WERI-Rb-1 (cell line): ENCODE measurements at regions not wholly inside any gene's neighbourhood (a gene's known extent, or its start where the extent isn't known, plus 50 kb on each side); places are given as distances from the start of the nearest gene placed in this dataset.

Experiments
- DNase-seq: peaks from one replicate; pipeline ENCODE4 v3.0.0-alpha.2; 2020
- H3K27ac ChIP-seq: fragments of 250-450 bp; sonication (Bioruptor Pico); 2 replicates; pipeline ENCODE4 v1.5.1; 2020; ENCODE audit warnings: mild to moderate bottlenecking, moderate library complexity
- H3K27me3 ChIP-seq: fragments of 250-450 bp; sonication (Bioruptor Pico); 2 replicates; pipeline ENCODE4 v1.5.1; 2021; ENCODE audit warnings: mild to moderate bottlenecking, low read depth, moderate library complexity; ENCODE audit not compliant: insufficient read depth, severe bottlenecking
- H3K36me3 ChIP-seq: fragments of 250-450 bp; sonication (Bioruptor Pico); 2 replicates; pipeline ENCODE4 v1.5.1; 2020; ENCODE audit warnings: mild to moderate bottlenecking, moderate library complexity
- H3K4me3 ChIP-seq: 2 replicates; pipeline ENCODE4 v1.5.1; 2011; ENCODE audit warnings: low read depth, mild to moderate bottlenecking, control low read depth, low read length
- H3K9me3 ChIP-seq: fragments of 250-450 bp; sonication (Bioruptor Pico); 2 replicates; pipeline ENCODE4 v1.5.1; 2021; ENCODE audit warnings: mild to moderate bottlenecking, moderate library complexity; ENCODE audit not compliant: severe bottlenecking
- TF ChIP-seq, protein P1 (sequence below): IDR thresholded peaks from 2 replicates; pipeline ENCODE4 v1.5.1; 2011; ENCODE audit warnings: low read depth, mild to moderate bottlenecking, control low read depth, inconsistent platforms, low read length

DNA sequence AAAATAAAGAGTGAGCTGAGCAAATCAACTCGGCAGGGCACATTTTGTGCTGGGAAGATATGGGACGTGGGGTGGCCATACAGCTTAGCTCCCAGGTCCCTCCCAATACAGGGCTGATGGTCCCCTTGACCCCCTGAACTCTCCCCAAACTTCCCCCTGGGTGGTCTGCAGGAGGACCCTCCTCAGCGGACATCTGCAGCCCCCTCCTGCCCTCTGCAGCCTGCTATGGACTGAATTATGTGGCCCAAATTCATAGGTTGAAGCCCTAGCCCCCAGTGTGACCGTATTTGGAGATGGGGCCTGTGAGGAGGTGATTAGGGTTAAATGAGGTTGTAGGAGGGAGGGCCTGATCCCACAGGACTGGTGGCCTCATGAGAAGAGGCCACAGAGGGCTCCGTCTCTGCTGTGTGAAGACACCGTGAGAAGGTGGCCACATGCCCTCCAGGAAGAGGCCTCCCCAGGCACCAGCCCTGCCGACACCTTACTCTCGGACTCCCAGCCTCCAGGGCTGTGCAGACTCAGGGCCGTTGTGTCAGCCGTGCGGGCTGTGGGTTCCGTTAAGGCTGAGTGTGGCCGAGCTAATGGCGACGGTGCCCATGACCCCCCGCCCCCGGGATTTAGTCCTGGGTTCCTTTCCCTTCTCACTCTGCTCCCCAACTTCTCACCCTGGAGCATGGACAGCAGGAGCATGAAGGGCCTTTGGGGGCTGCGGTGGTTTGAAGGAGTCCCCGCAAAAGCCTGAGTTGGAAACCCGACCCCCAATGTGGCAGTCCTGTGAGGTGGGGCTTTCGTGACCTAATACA, 1042.8 kb downstream of the BRD1 start:
- Histone ChIP-seq H3K4me3 (no peak overlapping the region), H3K27me3 (no peaks in the 10 kb centered on the region), H3K9me3 (no peaks in the 10 kb centered on the region), H3K27ac (no peak overlapping the region), H3K36me3 (no peaks in the 10 kb centered on the region)
- TF ChIP-seq, protein P1, sequence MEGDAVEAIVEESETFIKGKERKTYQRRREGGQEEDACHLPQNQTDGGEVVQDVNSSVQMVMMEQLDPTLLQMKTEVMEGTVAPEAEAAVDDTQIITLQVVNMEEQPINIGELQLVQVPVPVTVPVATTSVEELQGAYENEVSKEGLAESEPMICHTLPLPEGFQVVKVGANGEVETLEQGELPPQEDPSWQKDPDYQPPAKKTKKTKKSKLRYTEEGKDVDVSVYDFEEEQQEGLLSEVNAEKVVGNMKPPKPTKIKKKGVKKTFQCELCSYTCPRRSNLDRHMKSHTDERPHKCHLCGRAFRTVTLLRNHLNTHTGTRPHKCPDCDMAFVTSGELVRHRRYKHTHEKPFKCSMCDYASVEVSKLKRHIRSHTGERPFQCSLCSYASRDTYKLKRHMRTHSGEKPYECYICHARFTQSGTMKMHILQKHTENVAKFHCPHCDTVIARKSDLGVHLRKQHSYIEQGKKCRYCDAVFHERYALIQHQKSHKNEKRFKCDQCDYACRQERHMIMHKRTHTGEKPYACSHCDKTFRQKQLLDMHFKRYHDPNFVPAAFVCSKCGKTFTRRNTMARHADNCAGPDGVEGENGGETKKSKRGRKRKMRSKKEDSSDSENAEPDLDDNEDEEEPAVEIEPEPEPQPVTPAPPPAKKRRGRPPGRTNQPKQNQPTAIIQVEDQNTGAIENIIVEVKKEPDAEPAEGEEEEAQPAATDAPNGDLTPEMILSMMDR, result no peak
- no peak for DNase-seq

DNA sequence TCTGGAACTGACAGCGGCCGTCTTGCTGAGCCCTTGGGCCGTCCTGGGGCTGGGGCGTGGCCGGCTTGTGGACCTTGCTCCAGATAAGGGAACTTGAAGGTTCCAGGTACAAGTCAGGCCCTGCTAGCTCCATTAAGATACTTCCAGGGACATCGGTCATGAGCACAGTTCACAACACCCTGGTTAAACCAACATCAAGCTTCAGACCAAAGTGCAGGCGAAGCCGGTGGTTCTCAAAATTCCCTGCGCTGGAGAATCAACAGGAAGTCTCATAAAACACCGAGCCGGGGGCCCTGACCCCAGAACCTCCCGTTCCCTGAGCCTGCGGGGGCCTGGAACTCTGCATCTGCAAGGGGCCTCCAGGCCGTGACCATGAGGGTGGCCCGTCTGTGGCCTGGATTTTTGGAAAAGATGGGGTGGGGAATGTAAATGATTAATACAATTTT, 1043.8 kb downstream of the BRD1 start:
- Histone ChIP-seq H3K27me3 (no peaks in the 10 kb centered on the region), H3K4me3 (no peak overlapping the region), H3K36me3 (no peaks in the 10 kb centered on the region), H3K9me3 (no peaks in the 10 kb centered on the region), H3K27ac (no peak overlapping the region)
- no peak for DNase-seq
- TF ChIP-seq, protein P1, result no peak

DNA sequence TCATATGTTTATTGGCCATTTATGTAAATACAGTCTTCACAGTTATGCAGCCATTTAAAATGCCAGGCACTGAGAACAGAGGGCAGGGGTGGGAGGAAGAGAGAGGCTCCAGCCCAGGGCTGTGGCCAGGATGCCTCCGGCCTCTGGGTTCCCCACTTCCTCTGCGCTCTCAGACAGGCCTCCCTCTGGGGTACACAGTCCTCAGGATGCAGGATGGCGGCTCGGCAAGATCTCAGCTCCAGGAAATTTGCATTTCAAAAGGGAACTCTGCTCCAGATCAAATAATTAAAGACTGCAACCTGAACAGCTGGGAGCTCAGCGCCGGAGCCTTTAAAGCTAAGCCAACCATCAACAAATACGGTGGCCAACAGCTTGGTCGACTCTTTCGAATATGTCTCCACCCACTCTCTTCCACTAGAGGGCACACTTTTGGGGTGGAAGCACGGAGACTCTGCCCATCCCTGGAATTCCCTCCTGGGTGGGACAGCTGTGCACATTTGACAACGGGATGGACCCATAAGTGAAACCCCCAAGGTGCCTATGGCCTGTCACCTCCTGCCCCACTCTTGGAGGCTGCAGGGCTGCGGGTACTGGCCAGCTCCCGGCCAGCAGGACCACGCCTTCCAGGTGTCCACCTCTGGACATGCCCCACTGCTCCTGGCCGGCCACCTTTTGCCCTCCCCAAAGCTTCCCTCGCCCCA, 1044.7 kb downstream of the BRD1 start:
- Histone ChIP-seq H3K27me3 (no peaks in the 10 kb centered on the region), H3K9me3 (no peaks in the 10 kb centered on the region), H3K4me3 (no peak overlapping the region), H3K36me3 (no peaks in the 10 kb centered on the region), H3K27ac (no peak overlapping the region)
- peak; percentile 38 for DNase-seq
- TF ChIP-seq, protein P1, result peak; percentile 69

DNA sequence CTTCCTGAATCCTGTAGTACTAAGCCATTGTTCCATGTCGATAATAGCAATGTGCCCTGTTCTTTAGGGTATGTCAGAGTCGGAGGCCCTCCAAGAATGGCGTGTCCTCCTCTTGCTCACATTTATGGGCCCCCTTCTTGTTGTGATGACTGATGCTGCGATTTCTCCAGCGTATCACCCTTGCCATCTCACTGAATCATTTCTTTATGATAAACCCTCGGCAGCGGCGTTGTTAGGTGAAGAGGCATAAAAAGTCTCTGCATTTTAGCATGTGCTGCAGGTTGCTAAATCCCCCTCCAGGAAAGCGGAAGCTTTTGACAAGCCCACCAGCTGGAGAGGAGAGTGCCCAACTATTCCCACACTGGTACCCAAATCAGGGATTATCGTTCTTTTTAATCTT, 1045.3 kb downstream of the BRD1 start:
- Histone ChIP-seq H3K4me3 (no peak overlapping the region), H3K36me3 (no peaks in the 10 kb centered on the region), H3K9me3 (no peaks in the 10 kb centered on the region), H3K27me3 (no peaks in the 10 kb centered on the region), H3K27ac (no peak overlapping the region)
- no peak for DNase-seq
- TF ChIP-seq, protein P1, result no peak

DNA sequence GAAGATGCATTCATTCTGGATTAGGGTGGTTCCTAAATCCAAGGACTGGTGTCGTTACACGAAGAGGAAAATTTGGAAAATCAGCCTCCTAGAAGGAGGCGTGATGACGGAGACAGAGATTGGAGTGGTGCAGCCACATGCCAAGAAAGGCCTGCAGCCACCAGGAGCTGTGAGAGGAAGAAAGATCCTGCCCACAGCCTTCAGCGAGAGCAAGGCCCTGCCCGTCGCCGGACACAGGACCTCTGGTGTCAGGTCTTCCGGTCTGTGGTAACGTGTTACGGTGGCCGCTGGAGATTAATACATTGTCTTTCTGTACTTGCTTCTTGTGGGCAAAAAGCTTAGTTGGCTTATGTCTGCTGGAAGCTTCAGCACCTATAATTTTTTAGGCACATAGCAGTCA, 1045.8 kb downstream of the BRD1 start:
- TF ChIP-seq, protein P1, result no peak
- H3K36me3 ChIP-seq, result no peaks in the 10 kb centered on the region
- H3K4me3 ChIP-seq, result no peak overlapping the region
- H3K27ac ChIP-seq, result no peak overlapping the region
- DNase-seq, result no peak
- H3K9me3 ChIP-seq, result no peaks in the 10 kb centered on the region
- no peaks in the 10 kb centered on the region for H3K27me3 ChIP-seq
